ENCODE measurements at regions not wholly inside any gene's neighbourhood (a gene's known extent, or its start where the extent isn't known, plus 50 kb on each side); places are given as distances from the start of the nearest gene placed in this dataset.

DNA sequence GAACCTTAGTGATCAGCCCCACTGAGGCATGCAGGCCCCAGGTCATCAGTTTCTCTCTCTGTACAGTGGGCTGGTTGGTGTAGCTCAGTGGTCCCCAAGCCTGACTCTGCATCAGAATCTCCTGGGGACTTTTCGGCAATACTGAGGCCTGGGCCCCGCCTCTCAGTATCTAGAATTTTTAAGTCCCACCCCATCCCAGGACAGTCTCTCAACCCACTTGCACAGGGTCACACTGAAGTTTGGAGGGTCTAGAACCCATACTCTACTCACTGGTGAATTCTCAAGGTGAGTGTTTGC lies 216.4 kb downstream of the MATN1 start:
- TF ChIP-seq GATA2 (IDR thresholded peaks at IDR 0.05; ENCODE audit: low read depth, low read length) (no peak), GATA3 (IDR thresholded peaks at IDR 0.05; ENCODE audit: low read depth, low read length) (no peak)

Data from SH-SY5Y (cell line).